HUES6 (cell line): ENCODE measurements at regions not wholly inside any gene's neighbourhood (a gene's known extent, or its start where the extent isn't known, plus 50 kb on each side); places are given as distances from the start of the nearest gene placed in this dataset.

ENCODE experiments used
- H3K27ac ChIP-seq: 2 replicates; pipeline ENCODE4 v1.7.0; 2013; ENCODE audit warnings: low read depth, mild to moderate bottlenecking, low read length, inconsistent platforms
- H3K27me3 ChIP-seq: 2 replicates; pipeline ENCODE4 v1.6.1; 2013; ENCODE audit warnings: low read length; ENCODE audit not compliant: control insufficient read depth, insufficient read depth
- H3K36me3 ChIP-seq: 2 replicates; pipeline ENCODE4 v1.6.1; 2013; ENCODE audit warnings: low read length; ENCODE audit not compliant: control insufficient read depth, insufficient read depth
- H3K4me1 ChIP-seq: 2 replicates; pipeline ENCODE4 v1.6.1; 2013; ENCODE audit warnings: low read length; ENCODE audit not compliant: control insufficient read depth, insufficient read depth
- H3K4me3 ChIP-seq: 2 replicates; pipeline ENCODE4 v1.5.1; 2013; ENCODE audit warnings: low read depth, low read length
- H3K9ac ChIP-seq: one replicate; pipeline ENCODE4 v1.6.1; 2013; ENCODE audit warnings: mild to moderate bottlenecking, low read length
- H3K9me3 ChIP-seq: 2 replicates; pipeline ENCODE4 v1.6.1; 2013; ENCODE audit warnings: low read depth, low read length; ENCODE audit not compliant: control insufficient read depth, insufficient read depth

DNA sequence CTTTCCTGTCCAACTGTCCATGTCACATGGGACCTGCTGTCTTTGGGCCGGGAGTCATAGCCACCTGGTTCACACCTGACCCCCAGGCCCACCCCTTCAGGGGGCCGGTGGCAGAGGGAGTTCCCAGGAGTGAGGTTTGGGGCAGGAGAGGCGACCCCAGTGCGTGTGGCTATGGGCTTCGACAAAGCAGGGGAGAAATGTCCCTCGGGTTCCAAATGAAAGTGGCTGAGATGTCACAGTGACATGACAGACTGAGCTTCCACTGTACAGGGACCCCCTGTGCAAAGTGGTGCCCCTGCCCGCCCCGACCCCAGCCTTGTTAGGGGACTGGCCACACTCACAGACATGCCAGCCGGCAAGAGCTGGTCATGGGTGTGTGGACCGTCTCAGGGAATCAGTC lies 1297.0 kb downstream of the BRD1 start:
- no peaks in the 10 kb centered on the region for H3K4me1 ChIP-seq
- H3K9me3 ChIP-seq: no peaks in the 10 kb centered on the region
- peaks cover 3% of the 10 kb centered on the region; the same call in 1 of the 2 replicates for H3K36me3 ChIP-seq
- no peaks in the 10 kb centered on the region for H3K27me3 ChIP-seq
- no peak overlapping the region for H3K9ac ChIP-seq
- no peak overlapping the region for H3K4me3 ChIP-seq
- H3K27ac ChIP-seq: no peak overlapping the region

DNA sequence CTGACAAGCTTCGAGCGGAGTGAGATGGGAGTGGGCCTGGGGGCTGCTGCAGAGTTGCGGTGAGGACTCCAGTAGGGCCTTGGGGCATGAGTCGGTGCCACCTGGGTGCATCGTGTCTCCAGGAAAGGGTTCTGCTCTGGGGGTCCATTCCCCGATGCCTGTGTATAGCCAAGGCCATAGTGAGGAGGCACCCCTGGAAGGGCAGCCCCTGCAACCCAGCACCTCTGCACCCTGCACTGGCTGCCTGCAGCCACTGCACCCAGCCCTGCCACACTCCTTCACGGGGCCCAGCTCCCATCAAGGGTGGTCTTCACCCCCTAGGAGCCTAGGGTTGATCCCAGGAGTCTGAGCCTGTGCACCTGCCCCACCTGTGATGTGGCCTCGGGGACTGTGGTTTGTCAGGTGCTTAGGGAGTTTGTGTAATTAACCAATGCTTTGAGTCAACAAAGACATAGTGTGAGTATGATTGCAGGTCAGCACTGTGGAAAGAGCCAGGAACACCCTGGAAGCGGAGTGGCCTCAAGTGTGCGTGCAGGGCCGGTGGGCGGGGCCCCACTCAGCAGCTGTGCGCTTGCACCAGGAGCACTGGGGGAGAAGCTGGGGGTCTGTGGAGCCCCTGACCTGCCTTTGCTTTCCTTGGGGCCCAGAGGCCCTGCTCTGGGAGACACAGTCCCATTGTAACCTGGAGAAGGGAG lies 1299.3 kb downstream of the BRD1 start:
- no peak overlapping the region for H3K27ac ChIP-seq
- H3K4me3 ChIP-seq: no peak overlapping the region
- no peaks in the 10 kb centered on the region for H3K36me3 ChIP-seq
- no peaks in the 10 kb centered on the region for H3K9me3 ChIP-seq
- no peaks in the 10 kb centered on the region for H3K4me1 ChIP-seq
- no peak overlapping the region for H3K9ac ChIP-seq
- no peaks in the 10 kb centered on the region for H3K27me3 ChIP-seq

DNA sequence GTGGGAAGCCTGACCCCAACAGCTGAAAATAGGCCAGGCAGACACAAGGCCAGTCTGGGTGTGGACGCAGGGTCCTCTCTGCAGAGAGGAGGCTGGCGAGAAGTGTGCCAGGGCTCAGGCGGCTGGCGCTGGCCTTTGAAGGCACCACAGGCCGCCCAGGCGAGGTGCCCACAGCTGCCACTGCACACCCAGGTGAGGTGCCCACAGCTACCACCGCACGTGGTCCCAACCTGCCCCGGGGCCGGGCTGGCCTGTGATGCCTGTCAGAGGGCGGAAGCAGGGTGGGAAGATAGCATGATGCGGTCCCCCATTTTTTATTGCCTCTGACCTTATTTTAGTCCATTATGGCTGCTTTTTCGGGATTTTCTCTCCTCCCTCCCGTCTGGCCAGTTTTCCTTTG lies 1303.9 kb downstream of the BRD1 start:
- no peaks in the 10 kb centered on the region for H3K27me3 ChIP-seq
- H3K27ac ChIP-seq: no peak overlapping the region
- H3K9me3 ChIP-seq: no peaks in the 10 kb centered on the region
- peaks cover 4% of the 10 kb centered on the region; the same call in 1 of the 2 replicates for H3K4me1 ChIP-seq
- no peaks in the 10 kb centered on the region for H3K36me3 ChIP-seq
- H3K9ac ChIP-seq: no peak overlapping the region
- H3K4me3 ChIP-seq: no peak overlapping the region

DNA sequence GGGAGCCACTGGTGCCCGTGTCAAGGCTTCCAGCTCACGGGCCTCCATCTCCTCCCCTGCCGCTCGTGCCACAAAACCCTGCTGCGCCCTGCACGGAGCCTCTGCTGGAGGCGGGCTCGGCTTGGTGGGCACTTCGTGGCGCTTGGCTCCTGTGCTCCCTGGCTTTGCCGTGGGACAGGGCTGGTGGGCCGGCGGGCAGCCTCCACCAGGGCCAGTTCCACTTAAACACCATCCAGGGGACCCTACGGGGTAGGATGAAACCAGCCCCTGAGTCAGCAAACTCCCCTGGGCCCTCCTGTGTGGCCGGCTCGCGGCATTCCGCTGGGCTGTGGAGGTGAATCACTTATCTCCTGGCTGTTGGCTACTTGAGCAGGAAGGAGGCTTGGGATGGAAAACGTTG lies 1304.6 kb downstream of the BRD1 start:
- no peak overlapping the region for H3K9ac ChIP-seq
- H3K36me3 ChIP-seq: no peaks in the 10 kb centered on the region
- H3K4me3 ChIP-seq: no peak overlapping the region
- no peaks in the 10 kb centered on the region for H3K27me3 ChIP-seq
- H3K4me1 ChIP-seq: peaks cover 4% of the 10 kb centered on the region; the same call in 1 of the 2 replicates
- no peaks in the 10 kb centered on the region for H3K9me3 ChIP-seq
- no peak overlapping the region for H3K27ac ChIP-seq

DNA sequence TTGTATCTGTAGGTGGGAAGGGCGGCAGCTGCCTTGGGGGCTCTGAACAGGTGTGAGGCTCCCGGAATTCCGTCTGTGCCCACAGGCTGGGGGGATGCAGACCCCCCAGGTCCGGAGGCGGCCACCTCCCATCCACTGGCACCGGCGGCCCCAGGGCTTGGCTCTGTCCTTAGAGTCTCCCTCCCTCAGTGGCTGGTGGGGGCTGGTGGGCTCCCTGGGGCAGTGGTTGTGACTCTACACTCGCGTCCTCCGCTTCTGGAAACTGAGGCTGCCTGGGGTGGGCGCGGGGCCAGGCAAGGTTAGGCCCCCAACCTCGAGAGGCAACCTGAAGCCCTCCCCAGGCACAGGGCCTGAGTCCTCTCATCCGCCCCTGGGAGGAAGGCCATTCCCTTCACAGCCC lies 1305.4 kb downstream of the BRD1 start:
- no peaks in the 10 kb centered on the region for H3K27me3 ChIP-seq
- H3K9me3 ChIP-seq: no peaks in the 10 kb centered on the region
- peaks cover 8% of the 10 kb centered on the region for H3K4me1 ChIP-seq
- H3K4me3 ChIP-seq: no peak overlapping the region
- H3K36me3 ChIP-seq: no peaks in the 10 kb centered on the region
- H3K9ac ChIP-seq: no peak overlapping the region
- H3K27ac ChIP-seq: no peak overlapping the region

DNA sequence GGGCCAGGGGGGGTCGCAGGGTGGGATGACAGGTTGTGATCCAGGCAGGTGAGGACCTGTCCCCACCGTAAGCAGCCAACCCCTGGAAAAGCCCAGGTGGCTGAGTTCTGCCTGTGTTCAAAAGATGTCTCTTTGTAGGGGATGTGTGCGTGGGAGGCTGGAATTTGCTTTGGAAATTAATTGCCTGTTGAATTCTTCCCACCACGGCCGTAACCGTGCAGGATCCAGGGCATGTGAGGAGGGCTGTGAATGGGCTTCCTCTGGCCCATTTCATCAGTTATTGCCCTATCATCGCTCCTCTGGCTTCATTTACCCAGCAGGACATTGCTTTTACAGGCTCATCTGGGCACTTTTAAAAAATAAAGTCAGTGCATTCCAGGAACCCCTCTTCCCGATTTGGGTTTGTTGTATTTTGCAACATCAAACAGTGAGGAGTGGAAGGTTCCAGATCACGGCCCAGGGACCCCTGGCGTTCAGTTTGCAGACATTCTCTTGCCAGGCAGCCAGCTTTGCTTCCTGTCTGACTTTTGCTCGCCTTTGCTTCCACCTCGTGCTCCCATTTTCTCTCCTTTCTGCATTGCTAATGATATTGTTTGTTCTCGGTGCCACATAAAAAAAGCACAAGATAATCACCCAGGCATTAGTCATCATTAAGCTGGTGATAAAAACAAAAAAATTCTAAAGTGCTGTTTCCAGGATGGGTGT lies 1306.6 kb downstream of the BRD1 start:
- Histone ChIP-seq H3K36me3 (no peaks in the 10 kb centered on the region), H3K27me3 (no peaks in the 10 kb centered on the region), H3K27ac (no peak overlapping the region), H3K9me3 (no peaks in the 10 kb centered on the region), H3K4me3 (no peak overlapping the region), H3K4me1 (peaks cover 10% of the 10 kb centered on the region), H3K9ac (no peak overlapping the region)

DNA sequence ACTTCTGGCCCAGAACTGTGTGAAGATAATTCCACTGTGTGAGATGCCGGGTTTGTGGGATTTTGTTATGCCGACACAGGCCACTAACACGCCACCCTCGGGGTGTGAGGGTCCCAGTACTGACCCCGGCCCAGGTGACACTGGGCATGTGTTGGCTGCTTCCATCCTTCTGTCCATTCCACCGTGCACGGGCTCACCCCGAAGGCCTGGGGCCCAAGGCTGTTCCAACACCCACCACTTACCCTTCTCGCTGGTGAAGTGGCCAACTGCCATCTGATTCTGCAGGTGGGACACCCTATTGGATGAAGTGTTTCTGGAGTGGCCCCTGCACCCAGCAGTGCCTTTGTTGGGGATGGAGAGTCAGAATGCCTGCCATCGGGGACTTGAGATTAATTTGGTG lies 1307.5 kb downstream of the BRD1 start:
- Histone ChIP-seq H3K27me3 (no peaks in the 10 kb centered on the region), H3K4me3 (no peak overlapping the region), H3K27ac (no peak overlapping the region), H3K4me1 (peaks cover 10% of the 10 kb centered on the region), H3K9ac (no peak overlapping the region), H3K9me3 (no peaks in the 10 kb centered on the region), H3K36me3 (no peaks in the 10 kb centered on the region)

DNA sequence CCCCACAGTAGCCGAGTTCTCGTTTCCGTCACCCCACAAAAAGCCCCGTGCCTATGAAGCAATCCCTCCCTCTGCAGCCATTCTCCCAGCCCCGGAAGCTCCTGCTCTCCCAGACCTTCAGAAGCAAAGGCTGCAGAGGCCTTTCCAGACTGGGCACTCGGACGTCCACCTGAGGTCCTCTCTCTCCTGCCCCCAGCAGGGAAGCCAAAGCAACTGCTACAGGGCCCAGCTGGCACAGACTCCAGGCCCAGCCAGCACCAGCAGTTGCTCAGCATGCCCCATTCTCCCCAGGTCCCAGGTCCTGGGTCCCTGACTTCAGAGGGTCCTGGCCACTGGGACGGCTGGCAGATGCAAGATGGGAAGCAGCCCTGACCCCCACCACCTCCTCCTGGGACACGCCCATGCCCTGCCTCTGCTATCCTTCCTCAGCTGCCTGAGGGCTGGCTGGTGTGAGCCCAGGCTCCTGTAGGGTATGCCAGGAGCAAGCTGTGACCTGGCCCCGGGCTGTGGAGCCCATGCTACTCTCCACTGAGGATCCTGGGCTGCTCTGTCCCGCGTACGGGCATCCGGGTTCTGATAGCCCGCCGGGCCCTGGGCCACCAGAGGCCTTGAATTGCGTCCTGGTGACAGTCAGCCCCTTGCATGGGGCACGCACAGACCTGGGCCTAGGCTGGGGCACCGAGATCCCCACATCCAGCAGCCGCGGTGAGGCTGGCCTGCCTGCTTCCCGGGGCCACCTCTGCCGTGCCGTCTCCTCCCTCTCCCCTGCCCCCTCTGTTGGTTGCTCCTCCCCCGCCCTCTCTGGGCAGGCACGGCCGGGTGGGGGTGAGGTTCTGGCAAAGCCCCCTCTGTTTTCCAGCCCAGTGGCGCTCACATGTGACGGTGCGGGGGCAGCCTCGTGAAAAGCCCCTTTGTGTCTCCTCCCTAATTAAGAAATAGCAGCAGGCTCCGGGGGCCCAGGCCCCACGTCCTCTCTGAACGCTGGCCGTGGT lies 1310.3 kb downstream of the BRD1 start:
- Histone ChIP-seq H3K9me3 (no peaks in the 10 kb centered on the region), H3K9ac (no peak overlapping the region), H3K4me3 (no peak overlapping the region), H3K27ac (no peak overlapping the region), H3K4me1 (peaks cover 10% of the 10 kb centered on the region), H3K36me3 (no peaks in the 10 kb centered on the region), H3K27me3 (no peaks in the 10 kb centered on the region)

DNA sequence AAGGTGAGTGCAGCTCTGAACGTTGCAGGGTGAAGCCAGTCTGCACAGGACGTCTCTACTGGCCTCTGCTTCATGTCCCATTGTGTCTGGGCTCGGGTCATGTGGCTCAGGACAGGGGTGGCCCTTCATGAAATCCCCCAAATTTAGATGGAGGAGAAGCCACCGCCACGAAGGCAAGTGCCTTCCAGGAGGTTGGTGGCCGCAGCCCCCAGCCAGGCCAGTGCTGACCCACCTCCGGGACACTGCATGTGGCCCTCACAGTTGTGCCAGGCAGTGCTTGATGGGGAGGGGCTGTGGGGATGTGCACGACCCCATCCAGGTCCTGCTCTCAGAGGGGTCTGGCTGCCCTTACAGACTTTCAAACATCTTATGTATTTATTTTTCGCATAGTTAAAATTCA lies 1311.1 kb downstream of the BRD1 start:
- Histone ChIP-seq H3K36me3 (no peaks in the 10 kb centered on the region), H3K4me1 (peaks cover 13% of the 10 kb centered on the region), H3K27ac (no peak overlapping the region), H3K9me3 (no peaks in the 10 kb centered on the region), H3K4me3 (no peak overlapping the region), H3K27me3 (no peaks in the 10 kb centered on the region), H3K9ac (no peak overlapping the region)

DNA sequence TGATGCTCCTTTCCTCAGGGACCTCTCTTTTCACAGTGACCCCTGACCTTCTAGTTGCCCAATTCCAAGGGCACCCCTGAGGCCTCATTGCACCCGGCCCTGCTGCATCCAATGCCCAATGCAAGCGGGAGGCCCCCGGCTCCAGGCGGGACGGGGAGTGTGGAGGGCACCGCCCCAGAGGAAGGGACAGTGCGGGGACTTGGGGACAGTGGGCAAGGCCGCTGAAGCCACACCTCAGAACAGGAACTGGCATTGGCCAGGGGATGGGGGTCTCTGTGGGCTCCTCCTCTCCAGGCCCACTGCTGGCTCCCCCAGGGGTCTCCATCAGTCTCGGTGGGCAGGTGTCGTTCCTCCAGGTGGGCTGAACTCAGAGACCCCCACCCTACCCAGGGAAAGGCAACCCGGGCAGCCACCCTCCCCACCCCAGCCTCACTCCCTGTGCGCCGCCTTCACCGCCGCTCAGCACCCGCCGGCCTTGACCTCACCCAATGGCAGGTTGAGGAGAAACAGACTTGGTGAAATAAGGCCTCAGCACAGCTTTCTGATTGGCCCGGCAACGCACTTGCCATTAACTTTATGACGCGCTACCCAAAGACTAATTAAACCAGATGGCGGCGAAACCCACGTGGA lies 1312.0 kb downstream of the BRD1 start:
- H3K27me3 ChIP-seq: no peaks in the 10 kb centered on the region
- H3K36me3 ChIP-seq: no peaks in the 10 kb centered on the region
- H3K27ac ChIP-seq: no peak overlapping the region
- H3K9ac ChIP-seq: no peak overlapping the region
- H3K4me1 ChIP-seq: peaks cover 18% of the 10 kb centered on the region
- no peak overlapping the region for H3K4me3 ChIP-seq
- H3K9me3 ChIP-seq: no peaks in the 10 kb centered on the region
